H1 (cell line): ENCODE measurements at regions not wholly inside any gene's neighbourhood (a gene's known extent, or its start where the extent isn't known, plus 50 kb on each side); places are given as distances from the start of the nearest gene placed in this dataset.

Experiments
- BCL11A ChIP-seq, 2 experiments: IDR thresholded peaks; one replicate each; pipeline ENCODE4 v1.6.1; 2011; ENCODE audit warnings: low read depth in 2 of 2, low read length in 2 of 2, mild to moderate bottlenecking in 2 of 2
- CHD7 ChIP-seq: fragments of 300-600 bp; sonication (generic); IDR thresholded peaks from 2 replicates; pipeline ENCODE4 v1.7.1; 2012; ENCODE audit warnings: low read length, moderate library complexity, mild to moderate bottlenecking, inconsistent platforms; ENCODE audit not compliant: insufficient replicate concordance
- FOSL1 ChIP-seq: IDR thresholded peaks from 2 replicates; pipeline ENCODE4 v1.6.1; 2011; ENCODE audit warnings: mild to moderate bottlenecking, low read depth, low read length, moderate library complexity; ENCODE audit not compliant: insufficient read depth
- PHF8 ChIP-seq: fragments of 200-600 bp; sonication (generic); conservative IDR thresholded peaks from 2 replicates; pipeline ENCODE4 v1.7.1; 2012; ENCODE audit warnings: low read depth, mild to moderate bottlenecking, inconsistent platforms, low read length, moderate library complexity
- RNF2 ChIP-seq: fragments of 200-900, 300-1000 bp; sonication (generic); IDR thresholded peaks from 2 replicates; pipeline ENCODE4 v1.7.1; 2016; ENCODE audit warnings: borderline replicate concordance, low read depth, mild to moderate bottlenecking, antibody characterized with exemption, low read length; ENCODE audit not compliant: poor library complexity, severe bottlenecking; ENCODE audit errors: missing control alignments
- SP2 ChIP-seq: IDR thresholded peaks from 2 replicates; pipeline ENCODE4 v1.6.1; 2012; ENCODE audit warnings: mild to moderate bottlenecking, low read length, inconsistent platforms
- SP4 ChIP-seq: IDR thresholded peaks from 2 replicates; pipeline ENCODE4 v1.6.1; 2012; ENCODE audit warnings: low read length, inconsistent platforms

GRCh38 chr11:27234961-27235360 lies 128.1 kb downstream of the CCDC34 start (continued):
- TF ChIP-seq FOSL1 (no peak), SP4 (no peak), PHF8 (no peak), RNF2 (no peak), SP2 (no peak), BCL11A (IDR thresholded peaks at IDR 0.05; ENCODE audit: low read depth in 2 of 2, low read length in 2 of 2) (no peak), CHD7 (no peak)
